GM21717 (cell line): ENCODE measurements at regions not wholly inside any gene's neighbourhood (a gene's known extent, or its start where the extent isn't known, plus 50 kb on each side); places are given as distances from the start of the nearest gene placed in this dataset.
"Not testable (repeated sequence)": the region's sequence is repeated elsewhere in the genome, so short reads cannot be mapped to it uniquely, and the experiment has no call there.

Experiments used
- ATAC-seq: cut with Tn5 transposase; IDR thresholded peaks from one replicate; pipeline ENCODE4 v1.9.1; 2021; ENCODE audit warnings: mild to moderate bottlenecking, moderate library complexity; ENCODE audit not compliant: unreplicated experiment

GRCh38 chr1:148318123-148318903 is 164.8 kb downstream of the PPIAL4G start:
- peak; percentile 58 for ATAC-seq

GRCh38 chr1:148317288-148317985 is 165.4 kb upstream of the NBPF11 start:
- no peak for ATAC-seq

GRCh38 chr1:148315071-148315811 is 163.2 kb upstream of the NBPF11 start:
- peak; percentile 70 for ATAC-seq

- ATAC-seq, result no peak
These were observed 158.7 kb upstream of the NBPF11 start for GRCh38 chr1:148310807-148311206.

GRCh38 chr1:148309940-148310500 is 157.9 kb upstream of the NBPF11 start:
- ATAC-seq, result no peak

- ATAC-seq, result no peak
These were observed 156.9 kb upstream of the NBPF11 start for GRCh38 chr1:148308832-148309458.

GRCh38 chr1:148307583-148308185 is 155.6 kb upstream of the NBPF11 start:
- ATAC-seq, result no peak

GRCh38 chr1:148304935-148305334 is 152.9 kb upstream of the NBPF11 start:
- ATAC-seq, result not testable (repeated sequence)

GRCh38 chr1:148302586-148303364 is 150.7 kb upstream of the NBPF11 start:
- not testable (repeated sequence) for ATAC-seq

- ATAC-seq, result not testable (repeated sequence)
These were observed 145.8 kb upstream of the NBPF11 start for GRCh38 chr1:148297852-148298251.

- no peak for ATAC-seq
These were observed 144.4 kb upstream of the NBPF11 start for GRCh38 chr1:148296511-148296910.

GRCh38 chr1:148294116-148294807 is 142.2 kb upstream of the NBPF11 start:
- ATAC-seq, result no peak

GRCh38 chr1:148293651-148294050 is 141.6 kb upstream of the NBPF11 start:
- no peak for ATAC-seq

- ATAC-seq, result no peak
These were observed 140.8 kb upstream of the NBPF11 start for GRCh38 chr1:148292915-148293314.

GRCh38 chr1:148290881-148291280 is 138.8 kb upstream of the NBPF11 start:
- ATAC-seq, result no peak

GRCh38 chr1:148289647-148290046 is 137.6 kb upstream of the NBPF11 start:
- no peak for ATAC-seq

- not testable (repeated sequence) for ATAC-seq
These were observed 133.9 kb upstream of the NBPF11 start for GRCh38 chr1:148285946-148286345.

- ATAC-seq, result not testable (repeated sequence)
These were observed 128.9 kb upstream of the NBPF11 start for GRCh38 chr1:148280831-148281572.
